Ishikawa (cell line): ENCODE measurements at regions not wholly inside any gene's neighbourhood (a gene's known extent, or its start where the extent isn't known, plus 50 kb on each side); places are given as distances from the start of the nearest gene placed in this dataset.

Experiments
- CEBPB ChIP-seq: IDR thresholded peaks from 2 replicates; pipeline ENCODE4 v1.6.1; 2012
- EP300 ChIP-seq: IDR thresholded peaks from 2 replicates; pipeline ENCODE4 v1.6.1; 2012; ENCODE audit warnings: borderline replicate concordance
- MAX ChIP-seq: IDR thresholded peaks from 2 replicates; pipeline ENCODE4 v1.6.1; 2012
- TAF1 ChIP-seq: IDR thresholded peaks from 2 replicates; pipeline ENCODE4 v1.6.1; 2012; ENCODE audit warnings: low read depth, mild to moderate bottlenecking
- TEAD4 ChIP-seq: IDR thresholded peaks from 2 replicates; pipeline ENCODE4 v1.6.1; 2012
- YY1 ChIP-seq: IDR thresholded peaks from 2 replicates; pipeline ENCODE4 v1.6.1; 2012; ENCODE audit warnings: low read depth
- ZBTB7A ChIP-seq: IDR thresholded peaks from 2 replicates; pipeline ENCODE4 v1.6.1; 2012; ENCODE audit warnings: low read depth
- TF ChIP-seq, protein P1 (sequence below): IDR thresholded peaks from 2 replicates; pipeline ENCODE4 v1.6.1; 2012; ENCODE audit warnings: low read depth, mild to moderate bottlenecking

- TF ChIP-seq ZBTB7A (no peak), CEBPB (no peak), MAX (no peak), TAF1 (no peak), TEAD4 (no peak), YY1 (no peak), EP300 (no peak)
- TF ChIP-seq, protein P1, sequence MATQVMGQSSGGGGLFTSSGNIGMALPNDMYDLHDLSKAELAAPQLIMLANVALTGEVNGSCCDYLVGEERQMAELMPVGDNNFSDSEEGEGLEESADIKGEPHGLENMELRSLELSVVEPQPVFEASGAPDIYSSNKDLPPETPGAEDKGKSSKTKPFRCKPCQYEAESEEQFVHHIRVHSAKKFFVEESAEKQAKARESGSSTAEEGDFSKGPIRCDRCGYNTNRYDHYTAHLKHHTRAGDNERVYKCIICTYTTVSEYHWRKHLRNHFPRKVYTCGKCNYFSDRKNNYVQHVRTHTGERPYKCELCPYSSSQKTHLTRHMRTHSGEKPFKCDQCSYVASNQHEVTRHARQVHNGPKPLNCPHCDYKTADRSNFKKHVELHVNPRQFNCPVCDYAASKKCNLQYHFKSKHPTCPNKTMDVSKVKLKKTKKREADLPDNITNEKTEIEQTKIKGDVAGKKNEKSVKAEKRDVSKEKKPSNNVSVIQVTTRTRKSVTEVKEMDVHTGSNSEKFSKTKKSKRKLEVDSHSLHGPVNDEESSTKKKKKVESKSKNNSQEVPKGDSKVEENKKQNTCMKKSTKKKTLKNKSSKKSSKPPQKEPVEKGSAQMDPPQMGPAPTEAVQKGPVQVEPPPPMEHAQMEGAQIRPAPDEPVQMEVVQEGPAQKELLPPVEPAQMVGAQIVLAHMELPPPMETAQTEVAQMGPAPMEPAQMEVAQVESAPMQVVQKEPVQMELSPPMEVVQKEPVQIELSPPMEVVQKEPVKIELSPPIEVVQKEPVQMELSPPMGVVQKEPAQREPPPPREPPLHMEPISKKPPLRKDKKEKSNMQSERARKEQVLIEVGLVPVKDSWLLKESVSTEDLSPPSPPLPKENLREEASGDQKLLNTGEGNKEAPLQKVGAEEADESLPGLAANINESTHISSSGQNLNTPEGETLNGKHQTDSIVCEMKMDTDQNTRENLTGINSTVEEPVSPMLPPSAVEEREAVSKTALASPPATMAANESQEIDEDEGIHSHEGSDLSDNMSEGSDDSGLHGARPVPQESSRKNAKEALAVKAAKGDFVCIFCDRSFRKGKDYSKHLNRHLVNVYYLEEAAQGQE = no peak
Measured at GRCh38 chr4:81898862-81899504, 427.3 kb upstream of the RASGEF1B start.
